Transverse colon (tissue), 3 donors: ENCODE measurements at regions not wholly inside any gene's neighbourhood (a gene's known extent, or its start where the extent isn't known, plus 50 kb on each side); places are given as distances from the start of the nearest gene placed in this dataset.
"Not testable (repeated sequence)": the region's sequence is repeated elsewhere in the genome, so short reads cannot be mapped to it uniquely, and the experiment has no call there.

Experiments used
- POLR2A ChIP-seq: fragments of 450-650 bp; IDR thresholded peaks from one replicate; pipeline ENCODE4 v1.6.1; 2016; ENCODE audit warnings: antibody characterized with exemption, mild to moderate bottlenecking, moderate library complexity
- TF ChIP-seq, protein P1 (sequence below), 5 experiments: fragments of 200-600 bp in 3 of 5; fragments of 450-650 bp in 2 of 5; sonication (generic) in 3 of 5; IDR thresholded peaks; 1 replicate in 2 of 5; 2 replicates in 3 of 5; pipeline ENCODE4 v1.5.1; 2016 to 2017; ENCODE audit warnings: antibody characterized with exemption in 5 of 5, inconsistent platforms in 3 of 5, mild to moderate bottlenecking in 2 of 5, moderate library complexity in 1 of 5

DNA sequence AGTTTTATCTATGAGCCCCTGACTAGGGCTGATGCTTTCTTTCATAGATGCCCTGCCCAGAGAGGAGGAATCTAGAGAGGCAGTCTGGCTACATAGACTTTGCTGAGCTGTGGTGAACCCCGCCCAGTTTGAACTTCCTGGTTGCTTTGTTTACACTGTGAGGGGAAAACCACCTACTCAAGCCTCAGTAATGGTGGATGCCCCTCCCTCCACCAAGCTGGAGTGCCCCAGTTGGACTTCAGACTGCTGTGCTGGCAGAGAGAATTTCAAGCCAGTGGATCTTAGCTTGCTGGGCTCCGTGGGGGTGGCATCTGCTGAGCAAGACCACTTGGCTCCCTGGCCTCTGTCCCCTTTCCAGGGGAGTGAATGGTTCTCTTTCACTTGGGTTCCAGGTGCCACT lies 792.3 kb upstream of the MANEA start:
- TF ChIP-seq, protein P1, sequence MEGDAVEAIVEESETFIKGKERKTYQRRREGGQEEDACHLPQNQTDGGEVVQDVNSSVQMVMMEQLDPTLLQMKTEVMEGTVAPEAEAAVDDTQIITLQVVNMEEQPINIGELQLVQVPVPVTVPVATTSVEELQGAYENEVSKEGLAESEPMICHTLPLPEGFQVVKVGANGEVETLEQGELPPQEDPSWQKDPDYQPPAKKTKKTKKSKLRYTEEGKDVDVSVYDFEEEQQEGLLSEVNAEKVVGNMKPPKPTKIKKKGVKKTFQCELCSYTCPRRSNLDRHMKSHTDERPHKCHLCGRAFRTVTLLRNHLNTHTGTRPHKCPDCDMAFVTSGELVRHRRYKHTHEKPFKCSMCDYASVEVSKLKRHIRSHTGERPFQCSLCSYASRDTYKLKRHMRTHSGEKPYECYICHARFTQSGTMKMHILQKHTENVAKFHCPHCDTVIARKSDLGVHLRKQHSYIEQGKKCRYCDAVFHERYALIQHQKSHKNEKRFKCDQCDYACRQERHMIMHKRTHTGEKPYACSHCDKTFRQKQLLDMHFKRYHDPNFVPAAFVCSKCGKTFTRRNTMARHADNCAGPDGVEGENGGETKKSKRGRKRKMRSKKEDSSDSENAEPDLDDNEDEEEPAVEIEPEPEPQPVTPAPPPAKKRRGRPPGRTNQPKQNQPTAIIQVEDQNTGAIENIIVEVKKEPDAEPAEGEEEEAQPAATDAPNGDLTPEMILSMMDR (IDR thresholded peaks at IDR 0.05) = not testable (repeated sequence)
- not testable (repeated sequence) for TF ChIP-seq POLR2A
